CD14-positive monocyte (primary cell): ENCODE measurements at regions not wholly inside any gene's neighbourhood (a gene's known extent, or its start where the extent isn't known, plus 50 kb on each side); places are given as distances from the start of the nearest gene placed in this dataset.

ENCODE experiments used
- DNase-seq, 3 donors: peaks; one replicate each; pipeline ENCODE4 v3.0.0-alpha.2; 2011 to 2022
- H2AFZ ChIP-seq: 2 replicates; pipeline ENCODE4 v1.6.0; 2012; ENCODE audit warnings: mild to moderate bottlenecking, low read depth, low read length, inconsistent platforms; ENCODE audit not compliant: insufficient read depth, poor library complexity, severe bottlenecking
- H3K27ac ChIP-seq, 2 donors: 1 replicate in 1 of 2; 2 replicates in 1 of 2; pipeline ENCODE4 v1.5.1; 2012 to 2013; ENCODE audit warnings: low read length in 2 of 2, control low read depth in 1 of 2, inconsistent platforms in 1 of 2, low read depth in 1 of 2, mild to moderate bottlenecking in 1 of 2
- H3K27me3 ChIP-seq, 2 donors: one replicate each; pipeline versions ENCODE4 v1.6.0 to v1.6.1; 2011 to 2013; ENCODE audit warnings: low read length in 2 of 2; ENCODE audit not compliant: control insufficient read depth in 2 of 2, insufficient read depth in 2 of 2
- H3K36me3 ChIP-seq, 2 donors: replicated peaks in 1 of 2; 1 replicate in 1 of 2; 2 replicates in 1 of 2; pipeline versions ENCODE4 v1.5.1 to v1.6.1; 2012 to 2013; ENCODE audit warnings: low read length in 2 of 2, control low read depth in 1 of 2, inconsistent platforms in 1 of 2, mild to moderate bottlenecking in 1 of 2; ENCODE audit not compliant: insufficient read depth in 2 of 2, control insufficient read depth in 1 of 2
- H3K4me1 ChIP-seq, 2 donors: 1 replicate in 1 of 2; 2 replicates in 1 of 2; pipeline versions ENCODE4 v1.5.1 to v1.6.1; 2012 to 2013; ENCODE audit warnings: low read length in 2 of 2, control low read depth in 1 of 2, inconsistent platforms in 1 of 2, mild to moderate bottlenecking in 1 of 2, moderate library complexity in 1 of 2; ENCODE audit not compliant: insufficient read depth in 2 of 2, control insufficient read depth in 1 of 2
- H3K4me2 ChIP-seq: replicated peaks from 2 replicates; pipeline ENCODE3; 2012; ENCODE audit warnings: low read length, moderate library complexity, mild to moderate bottlenecking; ENCODE audit not compliant: poor library complexity, severe bottlenecking; ENCODE audit errors: extremely low read depth
- H3K4me3 ChIP-seq, 3 experiments: fragments of 200-600 bp in 1 of 3; sonication (generic) in 1 of 3; replicated peaks in 1 of 3; 1 replicate in 2 of 3; 2 replicates in 1 of 3; pipeline ENCODE4 v1.5.1; 2011 to 2013; ENCODE audit warnings: low read length in 3 of 3, mild to moderate bottlenecking in 3 of 3, control low read depth in 2 of 3, low read depth in 2 of 3, inconsistent platforms in 1 of 3, moderate library complexity in 1 of 3
- H3K79me2 ChIP-seq: 2 replicates; pipeline ENCODE4 v1.6.0; 2012; ENCODE audit warnings: mild to moderate bottlenecking, control low read depth, inconsistent platforms, low read length, moderate library complexity; ENCODE audit not compliant: insufficient read depth
- H3K9ac ChIP-seq: 2 replicates; pipeline ENCODE4 v1.6.0; 2017; ENCODE audit warnings: low read length, mild to moderate bottlenecking; ENCODE audit not compliant: insufficient read depth, poor library complexity, severe bottlenecking
- H3K9me3 ChIP-seq, 2 donors: replicated peaks in 1 of 2; 1 replicate in 1 of 2; 2 replicates in 1 of 2; pipeline versions ENCODE4 v1.5.1 to v1.6.1; 2012 to 2013; ENCODE audit warnings: low read length in 2 of 2, control low read depth in 1 of 2; ENCODE audit not compliant: control insufficient read depth in 1 of 2, insufficient read depth in 1 of 2
- H4K20me1 ChIP-seq: 2 replicates; pipeline ENCODE4 v1.6.0; 2012; ENCODE audit warnings: mild to moderate bottlenecking, low read length, control low read depth, moderate library complexity; ENCODE audit not compliant: insufficient read depth
- H3K27ac Mint-ChIP-seq, 7 donors: one replicate each; pipeline ENCODE4 v1.8.0; 2020; ENCODE audit warnings: mild to moderate bottlenecking in 7 of 7, mixed read lengths in 7 of 7, moderate library complexity in 6 of 7, inconsistent platforms in 2 of 7
- H3K27me3 Mint-ChIP-seq, 3 donors: one replicate each; pipeline ENCODE4 v1.8.0; 2021 to 2022; ENCODE audit warnings: low read depth in 3 of 3, mild to moderate bottlenecking in 3 of 3, mixed read lengths in 3 of 3, moderate library complexity in 3 of 3, inconsistent platforms in 1 of 3
- H3K36me3 Mint-ChIP-seq, 2 donors: one replicate each; pipeline ENCODE4 v1.8.0; 2020; ENCODE audit warnings: mixed read lengths in 2 of 2, inconsistent platforms in 1 of 2, mild to moderate bottlenecking in 1 of 2
- H3K4me1 Mint-ChIP-seq: one replicate; pipeline ENCODE4 v1.8.0; 2020; ENCODE audit warnings: mild to moderate bottlenecking, mixed read lengths
- H3K4me3 Mint-ChIP-seq, 2 donors: one replicate each; pipeline ENCODE4 v1.8.0; 2020; ENCODE audit warnings: mild to moderate bottlenecking in 2 of 2, mixed read lengths in 2 of 2, moderate library complexity in 1 of 2
- H3K9me3 Mint-ChIP-seq, 7 donors: one replicate each; pipeline ENCODE4 v1.8.0; 2020 to 2022; ENCODE audit warnings: mixed read lengths in 7 of 7, mild to moderate bottlenecking in 6 of 7, moderate library complexity in 6 of 7, inconsistent platforms in 2 of 7
- CTCF ChIP-seq: fragments of 200-600 bp; IDR thresholded peaks from one replicate; pipeline ENCODE4 v1.8.0; 2022; ENCODE audit warnings: antibody characterized with exemption, mild to moderate bottlenecking
- WGBS: methylation state at CpG from one replicate; pipeline ENCODE4 v1.1.5; 2013; ENCODE audit warnings: missing lambda C conversion rate; ENCODE audit not compliant: insufficient coverage; 5-methylcytosine and 5-hydroxymethylcytosine counted together
- intact Hi-C, 2 donors: fragments of 100-400 bp; cut with micrococcal nuclease; formaldehyde crosslinking; loops; one replicate each; pipeline versions ENCODE4 v1.15.0 to v1.15.1; 2023

DNA sequence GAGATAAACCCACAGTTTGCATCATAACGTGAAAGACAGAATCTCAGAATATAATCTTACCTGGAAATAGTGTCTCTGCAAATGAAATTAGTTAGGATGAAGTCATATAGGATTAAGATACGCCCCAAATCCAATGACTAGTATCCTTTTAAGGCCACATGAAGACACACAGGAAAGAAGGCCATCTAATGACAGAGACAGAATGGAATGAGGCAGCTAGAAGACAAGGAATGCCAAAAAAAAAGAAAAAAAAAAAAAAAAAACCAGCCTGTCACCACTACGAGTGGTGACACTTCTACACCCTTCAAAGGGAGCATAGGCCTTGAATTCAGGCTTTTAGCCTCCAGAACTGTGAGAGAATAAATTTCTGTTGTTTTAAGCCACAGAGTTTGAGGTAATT, 82.9 kb downstream of the HYCC1 start:
- H3K27me3 Mint-ChIP-seq, result peaks cover 5 to 9% (median 9%) of the 10 kb centered on the region in 3 donors
- no peaks in the 10 kb centered on the region for H3K36me3 ChIP-seq
- H3K9ac ChIP-seq, result no peak overlapping the region
- intact Hi-C loops, result no loop called here
- no peak overlapping the region for H2AFZ ChIP-seq
- no peak overlapping the region for H3K4me2 ChIP-seq
- no CpG with 5 or more reads among the region's 3 CpGs for WGBS
- H3K36me3 Mint-ChIP-seq, result no peaks in the 10 kb centered on the region
- no peak overlapping the region for H3K4me3 Mint-ChIP-seq
- no peaks in the 10 kb centered on the region for H3K79me2 ChIP-seq
- no peak for TF ChIP-seq CTCF
- no peak for DNase-seq
- no peak overlapping the region for H3K27ac Mint-ChIP-seq
- H3K4me1 ChIP-seq, result no peaks in the 10 kb centered on the region
- no peak overlapping the region for H3K4me3 ChIP-seq
- H3K9me3 Mint-ChIP-seq, result peaks cover 0 to 6% (median 4%) of the 10 kb centered on the region in 7 donors
- H3K27ac ChIP-seq, result no peak overlapping the region
- H3K4me1 Mint-ChIP-seq, result no peaks in the 10 kb centered on the region
- H4K20me1 ChIP-seq, result no peaks in the 10 kb centered on the region
- H3K9me3 ChIP-seq, result no peaks in the 10 kb centered on the region
- H3K27me3 ChIP-seq, result peaks cover 0 to 5% of the 10 kb centered on the region in 2 donors

DNA sequence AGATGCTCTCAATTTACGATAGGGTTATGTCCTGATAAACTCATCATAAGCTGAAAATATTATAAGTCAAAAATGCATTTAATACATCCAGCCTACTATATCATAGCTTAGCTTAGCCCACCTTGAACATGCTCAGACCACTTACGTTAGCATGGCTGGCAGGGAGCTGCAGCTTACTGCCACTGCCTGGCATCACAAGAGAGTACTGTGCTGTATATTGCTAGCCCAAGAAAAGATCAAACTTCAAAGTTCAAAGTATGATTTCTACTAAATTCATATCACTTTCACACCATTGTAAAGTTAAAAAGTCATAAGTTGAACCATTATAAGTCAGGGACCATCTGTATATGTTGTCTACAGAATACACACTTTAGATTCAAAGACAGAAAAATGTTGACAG, 91.6 kb downstream of the HYCC1 start:
- intact Hi-C loops, result no loop called here
- Mint-ChIP-seq H3K27me3 (peaks cover 0 to 2% (median 0%) of the 10 kb centered on the region in 3 donors), H3K4me1 (no peaks in the 10 kb centered on the region), H3K27ac (no peak overlapping the region), H3K9me3 (peaks cover 12 to 21% (median 17%) of the 10 kb centered on the region in 7 donors), H3K4me3 (no peak overlapping the region), H3K36me3 (no peaks in the 10 kb centered on the region)
- no peak for TF ChIP-seq CTCF
- Histone ChIP-seq H3K4me1 (no peaks in the 10 kb centered on the region), H3K9me3 (peaks cover 0 to 5% of the 10 kb centered on the region in 2 donors), H3K4me3 (no peak overlapping the region), H3K27me3 (no peaks in the 10 kb centered on the region), H2AFZ (no peak overlapping the region), H3K79me2 (no peaks in the 10 kb centered on the region), H4K20me1 (no peaks in the 10 kb centered on the region), H3K9ac (no peak overlapping the region), H3K27ac (no peak overlapping the region), H3K4me2 (no peak overlapping the region), H3K36me3 (no peaks in the 10 kb centered on the region)
- DNase-seq, result no peak
- WGBS, result 94% methylated on average over 2 of the region's 2 CpGs
